HG03108 (cell line): ENCODE measurements at regions not wholly inside any gene's neighbourhood (a gene's known extent, or its start where the extent isn't known, plus 50 kb on each side); places are given as distances from the start of the nearest gene placed in this dataset.

ENCODE experiments used
- ATAC-seq: cut with Tn5 transposase; IDR thresholded peaks from one replicate; pipeline ENCODE4 v1.9.1; 2021; ENCODE audit warnings: moderate library complexity; ENCODE audit not compliant: unreplicated experiment

DNA sequence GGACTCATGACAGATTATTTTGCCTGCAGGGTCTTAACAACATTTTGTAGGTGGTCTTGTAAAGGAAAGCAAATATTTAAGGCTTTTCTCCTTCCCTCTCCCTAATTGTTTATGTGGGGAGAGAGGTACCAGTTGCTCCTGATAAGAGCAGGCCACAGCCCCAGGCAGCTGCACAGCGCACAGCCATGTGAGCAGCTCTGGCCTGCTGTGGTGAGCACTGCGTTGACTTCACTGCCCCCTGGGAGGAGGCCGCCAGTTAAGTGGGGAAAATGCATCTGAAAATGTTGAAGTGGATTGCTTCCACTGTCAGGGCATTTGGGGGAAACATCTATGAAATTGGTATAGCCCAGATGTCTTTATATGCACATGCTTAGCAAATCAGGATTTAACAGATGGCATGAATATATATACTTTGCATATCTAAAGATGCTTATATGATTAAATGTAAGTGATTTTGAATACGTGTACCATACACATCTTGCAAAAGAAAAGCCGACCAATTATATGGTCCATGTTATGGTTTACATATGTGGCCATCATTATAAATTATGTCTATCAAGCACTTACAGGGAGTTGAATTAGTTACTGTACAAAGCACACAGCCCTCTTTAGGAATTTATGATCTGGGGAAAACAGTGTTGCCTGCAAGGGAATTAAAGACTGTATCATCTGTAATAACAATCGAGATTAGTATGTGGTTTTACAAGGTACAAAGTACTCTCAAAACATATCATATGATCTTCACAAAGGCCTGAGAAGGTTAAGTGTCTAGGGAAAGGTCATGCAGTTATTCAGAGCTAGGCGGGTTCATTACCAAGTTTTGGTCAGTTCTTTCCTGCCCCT is 132.1 kb downstream of the RHOU start:
- ATAC-seq, result no peak

DNA sequence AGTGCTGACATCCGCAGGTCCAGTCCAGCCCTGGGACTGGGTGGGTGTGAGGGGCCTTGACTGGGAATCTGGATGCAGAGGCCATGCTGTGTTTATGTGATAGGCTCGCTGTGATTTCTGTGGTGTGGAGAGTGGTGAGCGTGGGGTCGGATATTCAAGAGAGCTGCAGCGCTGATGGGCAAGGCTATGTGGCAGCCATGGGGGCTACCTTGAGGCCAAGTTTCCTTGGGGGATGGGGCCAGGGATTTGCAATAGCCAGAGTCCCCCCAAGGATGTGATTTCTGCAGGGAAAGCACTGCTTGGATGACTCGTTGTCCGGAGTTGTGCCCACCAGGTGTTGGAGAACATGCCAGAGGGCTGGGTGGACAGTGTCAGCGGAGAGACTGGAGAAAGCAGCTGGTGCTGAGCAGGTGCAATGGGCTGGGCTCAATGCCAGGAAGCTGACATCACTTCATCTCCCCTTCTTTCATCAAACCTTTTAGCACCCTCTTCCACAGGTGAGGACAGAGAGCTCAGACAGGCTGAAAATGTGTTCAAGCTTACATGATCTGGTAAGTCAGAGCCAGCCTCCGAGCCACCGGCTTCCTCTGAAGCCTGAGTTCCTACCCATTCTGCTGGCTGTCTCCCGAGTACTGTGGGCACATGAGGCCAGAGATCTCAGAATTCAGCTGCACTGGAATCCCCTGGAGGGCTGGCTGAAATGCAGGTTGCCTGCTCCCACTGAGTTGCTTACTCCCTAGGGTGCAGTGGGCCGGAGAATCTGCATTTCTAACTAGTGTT is 132.9 kb downstream of the RHOU start:
- ATAC-seq, result no peak

DNA sequence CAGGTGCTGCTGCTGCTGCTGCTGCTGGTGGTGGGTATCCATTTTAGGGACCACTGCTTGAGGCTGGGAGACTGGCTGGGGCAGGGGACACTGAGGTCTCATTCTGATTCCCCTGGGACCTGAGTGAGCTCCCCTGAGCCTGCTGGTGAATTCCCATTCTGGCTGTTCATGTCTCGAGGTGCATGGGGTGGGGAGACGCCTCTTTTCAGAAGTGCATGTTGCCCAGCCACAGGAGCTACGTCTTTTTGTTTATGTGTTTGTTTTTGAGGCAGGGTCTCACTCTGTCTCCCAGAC is 133.4 kb downstream of the RHOU start:
- no peak for ATAC-seq

DNA sequence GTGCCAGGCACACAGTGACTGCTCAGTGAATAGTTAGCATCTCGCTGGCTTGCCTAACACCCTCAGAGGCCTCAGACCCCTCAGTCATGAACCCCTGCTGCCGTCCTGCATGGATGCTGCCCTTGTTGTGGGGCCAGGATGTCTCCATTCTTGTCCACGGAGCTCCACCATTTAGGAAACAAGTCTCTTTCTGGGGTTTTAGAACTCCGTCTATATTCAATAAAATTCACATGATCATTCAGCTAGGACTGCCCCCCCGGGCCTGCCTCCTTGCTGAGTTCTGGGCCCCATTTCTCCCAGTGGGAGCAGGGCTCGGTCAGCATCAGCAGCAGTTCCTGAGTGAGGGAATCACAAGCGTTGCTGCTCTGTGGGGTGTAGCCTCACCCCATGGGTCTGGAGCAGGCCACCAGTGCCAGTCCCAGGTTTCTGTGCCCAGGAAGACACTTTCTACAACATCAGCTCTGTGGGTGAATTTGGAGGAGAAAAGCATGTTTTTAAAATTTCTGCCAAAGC is 134.1 kb downstream of the RHOU start:
- no peak for ATAC-seq

DNA sequence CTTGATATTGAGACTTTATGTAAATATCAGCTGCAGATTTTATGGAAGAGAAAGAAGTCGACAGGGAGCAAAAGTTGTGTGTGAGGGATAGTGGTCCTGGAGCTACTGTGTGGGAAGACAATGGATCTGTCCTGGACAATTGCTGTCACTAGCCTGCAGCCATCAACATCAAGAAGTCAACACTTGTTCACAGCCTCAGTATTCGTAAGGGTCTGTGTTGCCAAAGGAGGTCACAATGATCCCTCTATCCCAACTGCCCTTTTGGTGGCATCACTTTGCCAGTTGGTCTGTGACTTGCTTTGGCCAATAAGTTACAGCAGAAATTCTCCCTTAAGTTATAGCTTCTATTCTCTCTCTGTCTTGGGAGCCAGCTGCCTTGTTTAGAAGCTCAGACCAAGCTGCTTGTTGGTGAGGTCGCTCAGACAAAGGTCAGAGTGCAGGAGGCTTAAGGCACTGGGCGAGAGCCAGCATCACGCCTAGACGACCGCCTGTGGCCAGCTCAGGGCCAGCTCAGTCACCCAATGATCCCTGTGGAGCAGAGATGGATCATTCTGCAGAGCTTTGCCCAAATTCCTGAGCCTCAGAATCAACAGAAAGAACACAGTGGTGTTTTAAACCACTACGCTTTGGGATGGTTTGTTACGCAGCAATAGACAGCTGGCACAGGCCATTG is 134.9 kb downstream of the RHOU start:
- no peak for ATAC-seq

DNA sequence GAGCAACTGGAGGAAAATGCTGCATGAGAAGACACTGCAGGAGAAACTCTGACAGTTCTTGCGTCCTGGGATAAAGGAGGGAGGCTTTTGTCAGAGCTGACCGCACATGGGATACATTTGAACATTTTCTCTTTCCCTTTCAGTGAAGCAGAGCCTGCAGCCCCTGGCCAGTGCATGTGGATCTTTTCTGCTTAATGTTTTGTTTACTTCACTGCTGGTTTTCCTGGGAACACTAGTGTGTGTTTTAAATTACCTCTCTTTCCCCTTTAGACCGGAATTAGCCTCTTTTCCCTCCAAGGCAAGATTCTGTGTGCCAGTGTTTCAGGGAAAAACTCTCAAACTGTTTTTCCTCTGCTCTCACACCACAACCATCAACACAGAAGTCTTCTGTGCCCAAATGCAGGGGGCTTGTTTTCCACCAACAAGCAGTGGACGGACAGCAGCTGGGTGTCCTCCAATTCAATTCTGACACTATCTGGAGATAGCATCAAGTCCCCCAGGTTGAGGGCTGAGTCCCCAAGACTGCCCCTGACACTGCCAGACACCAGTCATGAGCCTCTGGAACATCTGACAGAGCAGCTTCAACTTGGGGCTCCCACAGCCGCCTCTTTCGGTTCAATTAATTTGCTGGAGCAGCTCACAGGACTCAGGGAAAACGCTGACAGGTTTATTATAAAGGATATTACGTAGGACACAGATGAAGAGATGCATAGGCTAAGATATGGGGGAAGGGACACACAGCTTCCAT is 136.2 kb downstream of the RHOU start:
- ATAC-seq, result no peak

DNA sequence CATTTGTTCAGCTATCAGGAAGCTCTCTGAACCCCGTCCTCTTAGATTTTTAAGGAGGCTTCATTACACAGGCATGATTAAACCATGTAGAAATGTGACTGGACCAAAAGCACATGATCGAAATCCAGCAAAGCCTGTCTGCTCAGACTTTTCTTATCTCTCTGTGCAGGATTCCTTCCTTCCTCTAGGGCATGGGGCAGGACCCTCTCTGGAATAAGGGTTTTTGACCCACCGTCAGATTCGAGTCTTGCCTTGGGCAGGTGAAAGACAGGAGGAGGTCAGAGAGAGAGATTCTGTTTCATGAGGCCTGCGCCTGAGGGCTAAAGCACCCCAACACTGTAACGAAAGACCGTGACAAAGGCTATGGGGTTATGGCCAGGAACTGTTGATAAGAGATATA is 136.8 kb downstream of the RHOU start:
- no peak for ATAC-seq

DNA sequence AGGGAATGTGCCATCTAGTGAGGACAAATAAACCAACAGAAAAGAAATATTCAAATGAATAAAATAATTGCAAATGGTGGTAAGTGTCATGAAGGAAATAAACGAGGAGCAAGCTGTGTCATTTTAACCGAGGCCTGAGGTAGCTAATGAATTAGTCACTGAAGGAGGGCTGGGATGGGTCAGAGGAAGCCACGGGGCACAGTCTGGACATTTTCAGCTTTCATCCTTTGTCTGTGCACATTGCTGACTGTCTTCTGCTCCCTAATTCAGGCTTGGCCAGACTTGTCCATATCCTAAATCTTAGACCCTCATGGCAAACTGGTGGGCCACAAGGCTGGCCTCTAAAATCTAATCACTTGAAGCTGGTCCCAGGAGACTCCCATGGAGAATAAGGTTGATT is 138.4 kb downstream of the RHOU start:
- ATAC-seq, result no peak

DNA sequence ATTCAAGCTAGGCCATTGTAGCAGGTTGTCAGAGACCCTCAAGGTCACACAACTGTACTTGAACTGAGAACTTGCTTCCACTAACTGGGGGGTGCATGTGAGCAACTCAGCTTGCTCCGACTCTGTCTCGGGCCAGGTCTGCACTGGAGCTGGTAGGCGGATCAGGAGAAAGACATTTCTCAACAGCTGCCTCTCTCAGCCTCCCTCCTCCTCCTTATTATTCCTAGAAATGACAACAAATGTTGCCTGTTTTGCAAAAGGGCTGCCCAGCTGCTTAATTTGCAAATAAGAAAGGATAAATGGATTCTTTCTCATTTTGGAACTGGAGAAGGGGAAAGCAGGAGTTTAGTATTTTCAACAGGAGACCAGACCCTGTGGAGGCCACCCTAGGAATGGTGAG is 140.5 kb downstream of the RHOU start:
- ATAC-seq, result no peak

DNA sequence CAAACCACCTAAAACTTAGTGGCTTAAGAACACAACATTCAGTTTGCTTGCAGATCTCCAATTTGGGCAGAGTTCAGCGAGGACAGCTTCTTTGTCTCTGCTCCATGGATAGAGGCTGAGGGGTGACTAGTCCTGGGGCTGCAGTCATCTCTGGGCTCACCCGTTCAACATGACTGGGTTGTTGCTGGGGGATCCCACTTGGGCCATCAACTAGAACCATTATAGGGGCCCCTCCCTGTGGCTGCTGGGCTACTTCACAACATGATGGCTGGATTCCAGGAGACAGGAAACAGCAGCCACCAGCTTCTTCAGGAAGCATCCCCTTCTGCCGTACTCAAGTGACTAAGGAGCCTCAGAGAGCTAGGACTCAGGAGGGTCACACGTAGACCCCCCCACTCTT is 140.9 kb downstream of the RHOU start:
- ATAC-seq, result no peak

DNA sequence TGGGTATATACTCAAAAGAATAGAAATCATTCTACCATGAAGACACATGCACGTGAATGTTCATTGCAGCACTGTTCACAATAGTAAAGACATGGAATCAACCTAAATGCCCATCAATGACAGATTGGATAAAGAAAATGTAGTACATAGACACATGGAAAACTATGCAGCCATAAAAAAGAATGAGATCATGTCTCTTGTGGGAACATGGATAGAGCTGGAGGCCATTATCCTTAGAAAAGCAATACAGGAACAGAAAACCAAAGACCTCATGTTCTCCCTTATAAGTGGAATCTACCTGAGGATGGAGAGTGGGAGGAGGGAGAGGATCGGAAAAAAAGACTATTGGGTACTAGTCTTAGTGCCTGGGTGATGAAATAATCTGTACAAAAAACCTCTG is 143.9 kb downstream of the RHOU start:
- ATAC-seq, result no peak

DNA sequence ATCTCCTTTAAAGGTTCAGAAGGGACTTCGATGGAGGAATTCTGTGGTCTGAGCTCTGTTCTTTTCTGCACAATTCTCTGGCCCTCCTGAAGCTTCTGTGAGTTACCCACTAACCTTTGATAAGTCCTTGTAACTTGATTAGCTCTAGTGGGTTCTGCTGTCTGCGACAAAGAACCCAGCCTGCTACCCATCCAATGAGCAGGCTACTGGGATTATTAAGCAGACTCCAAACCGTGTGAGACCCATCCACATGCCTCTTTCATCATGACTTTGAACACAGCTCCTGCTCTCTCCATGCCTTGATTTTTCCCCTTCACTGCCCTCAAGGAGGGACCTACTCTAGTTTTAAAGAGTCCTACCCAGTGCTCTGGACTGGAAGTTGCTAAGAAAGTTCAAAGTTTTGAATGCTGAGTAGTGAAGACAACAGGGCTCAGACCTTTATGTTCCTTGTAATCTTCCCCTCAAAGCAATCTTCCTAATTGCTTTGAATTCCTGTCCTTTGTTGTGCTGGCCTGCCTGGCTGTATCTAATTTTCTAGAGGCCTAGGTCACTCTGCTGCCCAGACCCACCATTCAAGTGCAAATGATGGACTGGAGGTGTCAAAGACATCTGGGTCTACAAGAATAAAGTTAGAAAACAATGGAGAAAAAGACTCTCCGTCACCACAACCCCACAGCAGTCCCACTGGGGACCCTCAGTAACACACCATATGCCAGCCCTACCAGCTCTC is 146.9 kb downstream of the RHOU start:
- ATAC-seq, result no peak

DNA sequence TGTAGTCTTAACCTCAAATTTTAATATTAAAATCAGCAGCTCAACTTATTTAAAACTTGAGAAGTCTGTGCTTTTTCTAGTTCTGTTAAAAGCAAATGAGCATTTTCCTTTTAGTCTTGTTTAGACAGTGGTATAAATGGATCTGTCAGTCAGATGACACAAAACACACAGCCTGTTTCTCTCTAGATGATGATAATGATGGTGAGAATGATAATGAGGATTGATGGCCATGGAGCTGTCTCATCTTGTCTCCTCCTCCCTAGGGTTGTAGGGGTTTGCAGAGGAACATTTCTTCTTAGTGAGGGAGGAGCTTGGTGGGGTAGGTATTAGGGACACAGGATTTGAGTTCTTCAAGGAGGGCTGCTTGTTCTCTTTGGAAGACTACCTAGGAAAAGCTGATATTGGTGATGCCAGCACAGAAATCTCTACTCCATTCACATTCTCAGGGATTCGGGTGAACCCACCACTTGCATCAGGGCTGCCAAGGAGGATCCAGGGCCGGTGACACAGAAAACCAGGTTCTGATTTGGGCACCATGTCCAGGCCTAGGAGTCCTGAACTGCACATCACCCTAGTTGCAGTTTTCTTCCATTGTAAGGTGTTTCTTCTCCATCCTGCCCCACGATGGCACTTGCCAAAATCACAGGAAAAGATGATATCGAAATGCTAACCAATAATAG is 147.6 kb downstream of the RHOU start:
- no peak for ATAC-seq

DNA sequence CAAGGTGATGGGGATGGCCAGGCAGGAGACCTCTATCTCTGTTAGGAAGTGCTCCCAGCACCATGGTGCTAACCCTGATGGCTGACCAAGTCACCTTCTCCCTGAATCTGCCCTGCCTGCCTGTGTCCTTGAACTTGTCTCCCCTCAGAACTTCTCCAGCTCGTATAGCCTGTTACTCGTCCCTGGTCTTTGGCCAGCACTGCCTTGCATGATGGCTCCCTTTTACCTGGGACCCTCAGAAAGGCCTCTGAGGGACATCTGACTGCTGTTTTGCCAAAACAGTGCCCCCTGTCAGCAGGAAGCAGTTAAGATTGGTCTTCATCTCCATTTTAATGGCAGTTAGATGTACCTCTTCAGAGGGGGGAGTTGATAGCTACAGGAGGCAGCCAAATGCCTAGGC is 148.3 kb downstream of the RHOU start:
- no peak for ATAC-seq

DNA sequence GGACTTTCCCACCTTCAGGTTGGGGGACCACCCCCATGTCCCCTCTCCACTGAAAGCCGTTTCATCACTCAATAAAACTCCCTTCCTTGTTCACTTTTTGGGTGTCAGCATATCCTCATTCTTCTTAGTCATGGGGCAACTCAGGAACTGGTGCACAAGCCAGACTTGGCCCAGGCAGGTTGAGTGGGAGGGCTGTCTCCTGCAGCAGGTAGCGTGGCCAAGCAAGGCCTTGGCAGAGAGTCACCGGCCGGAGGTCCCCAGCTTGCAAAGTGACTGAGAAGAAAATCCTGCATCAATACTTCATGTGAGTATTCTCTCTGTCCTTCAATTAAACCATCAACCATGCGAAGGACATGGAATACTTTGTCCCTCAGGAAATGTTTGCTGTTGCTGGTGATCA is 148.9 kb downstream of the RHOU start:
- no peak for ATAC-seq

DNA sequence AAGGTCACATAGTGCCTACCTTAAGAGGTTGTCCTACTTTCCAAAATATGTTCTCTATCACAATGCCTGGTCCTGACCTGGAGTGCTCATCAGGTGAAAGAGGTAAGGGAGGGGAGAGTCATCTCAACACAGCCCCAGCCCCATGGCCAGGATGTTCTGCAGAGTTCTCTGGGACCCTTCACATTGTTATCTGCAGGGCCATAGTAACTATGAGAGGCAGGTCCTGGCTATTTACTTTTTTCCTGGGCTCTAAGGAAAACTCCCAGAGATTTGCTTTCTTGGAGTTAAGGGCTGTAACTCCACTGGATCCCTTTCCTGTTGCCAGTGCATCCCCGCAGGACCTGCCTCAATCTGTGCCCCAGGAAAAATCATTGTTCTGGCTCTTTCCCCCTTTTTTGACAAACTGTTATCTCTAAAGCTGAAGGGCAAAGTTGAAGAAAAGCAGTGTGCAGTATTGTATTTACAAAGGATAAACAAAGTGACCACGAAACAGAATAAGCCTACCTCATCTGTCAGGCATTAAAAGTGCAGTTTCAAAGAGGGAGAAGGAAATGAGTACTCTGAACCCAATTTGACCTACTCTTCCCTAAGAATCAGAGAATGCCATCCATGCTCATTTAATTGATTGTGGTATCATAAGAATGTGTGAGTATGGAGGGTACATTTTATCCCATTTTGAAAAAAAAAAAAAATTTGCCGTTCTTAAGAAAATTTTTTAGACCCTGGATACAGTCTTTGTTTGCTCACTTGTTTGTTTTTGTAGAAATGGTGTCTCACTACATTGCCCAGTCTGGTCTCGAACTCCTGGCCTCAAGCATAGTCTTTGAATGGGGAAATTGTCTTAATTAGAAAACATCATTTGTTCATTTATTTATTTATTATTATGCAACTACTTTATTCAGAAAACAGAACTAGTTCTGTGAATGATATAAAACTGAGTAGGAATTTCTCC is 149.6 kb downstream of the RHOU start:
- no peak for ATAC-seq

DNA sequence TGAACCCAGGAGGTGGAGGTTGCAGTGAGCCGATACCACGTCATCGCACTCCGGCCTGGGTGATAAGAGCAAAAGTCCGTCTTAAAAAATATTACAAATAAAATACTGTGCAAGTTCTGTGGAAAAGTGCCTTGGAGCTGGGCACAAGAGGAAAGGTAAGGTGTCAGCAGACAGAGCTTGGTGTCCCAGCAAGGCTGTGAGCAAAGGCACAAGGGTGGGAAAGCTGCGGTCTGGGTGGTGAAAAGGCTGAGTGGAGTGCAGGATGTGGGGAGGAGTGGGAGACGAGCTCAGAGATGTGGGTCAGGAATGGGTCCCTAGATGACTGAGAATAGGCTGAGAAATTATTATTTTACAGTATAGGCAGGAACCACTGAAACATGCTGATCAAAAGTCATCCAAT is 150.6 kb downstream of the RHOU start:
- no peak for ATAC-seq

DNA sequence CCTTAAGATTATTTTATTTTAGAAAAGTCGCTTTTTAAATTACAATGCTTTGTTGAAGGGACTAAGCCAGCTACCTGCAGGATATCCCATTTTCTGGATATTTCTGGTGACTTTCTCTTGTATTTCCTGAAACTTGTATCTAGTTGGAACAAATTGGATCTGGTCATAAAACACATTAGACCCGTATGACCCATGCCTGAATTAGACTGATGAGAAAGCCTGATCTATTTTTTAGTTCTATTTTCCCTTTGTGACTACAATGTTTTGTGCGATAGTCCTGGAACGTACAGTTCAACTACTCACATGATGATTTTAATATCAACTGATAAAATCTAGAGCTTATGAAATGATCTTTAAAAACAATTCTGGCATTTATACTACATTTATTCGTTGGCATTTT is 151.8 kb downstream of the RHOU start:
- no peak for ATAC-seq

DNA sequence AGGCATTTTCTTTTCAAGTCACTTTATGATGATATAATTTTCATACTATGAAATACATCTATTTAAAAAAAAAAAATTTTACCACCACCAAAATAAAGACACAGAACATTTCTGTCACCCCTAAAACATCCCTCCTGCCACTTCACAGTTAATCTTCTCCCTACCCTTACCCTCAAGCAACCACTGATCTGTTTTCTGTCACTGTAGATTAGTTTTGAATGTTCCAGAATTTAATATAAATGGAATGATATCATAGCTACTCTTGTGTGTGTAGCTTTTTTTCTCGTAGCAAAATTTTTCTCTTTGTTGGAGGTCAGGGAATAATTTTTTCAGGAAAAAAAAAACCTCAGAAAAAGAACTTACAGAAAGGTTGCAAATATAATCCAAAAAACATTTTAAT is 152.7 kb downstream of the RHOU start:
- ATAC-seq, result no peak
